ENCODE measurements at regions not wholly inside any gene's neighbourhood (a gene's known extent, or its start where the extent isn't known, plus 50 kb on each side); places are given as distances from the start of the nearest gene placed in this dataset.

DNA sequence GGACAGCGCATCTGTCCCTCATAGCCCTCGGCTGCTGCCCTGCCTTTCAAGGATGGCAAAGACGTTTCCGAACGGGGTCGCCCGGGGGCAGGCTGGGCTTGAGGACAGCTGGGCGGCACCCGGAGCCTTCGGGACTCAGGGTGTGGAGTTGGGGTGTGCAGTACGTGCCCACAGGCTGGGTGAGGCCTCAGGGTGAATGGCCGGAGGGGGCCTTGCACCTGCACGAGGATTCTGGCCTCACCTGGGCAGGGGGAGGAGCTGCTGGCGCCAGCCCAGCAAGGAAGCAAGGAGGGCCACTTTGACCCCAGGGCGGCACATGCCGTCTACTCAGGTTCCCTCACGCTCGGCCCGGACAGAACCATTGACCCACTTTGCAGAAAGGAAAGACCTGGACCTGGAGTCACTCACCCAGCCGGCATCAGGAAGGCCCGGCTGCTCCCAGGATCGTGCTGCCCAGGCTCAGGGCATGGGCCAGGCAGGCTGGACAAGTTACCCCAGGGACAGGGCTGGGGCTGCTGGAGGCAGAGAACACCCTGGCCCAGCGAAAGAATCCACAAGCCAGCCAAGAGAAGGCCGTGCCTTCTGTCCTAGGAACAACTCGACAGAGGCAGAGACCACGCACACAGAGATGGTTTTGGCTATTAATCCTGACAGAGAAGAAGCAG is 65.1 kb upstream of the TTC34 start:
- no peak for DNase-seq (ENCODE audit: low read depth in 2 of 2)
- TF ChIP-seq, protein P1, sequence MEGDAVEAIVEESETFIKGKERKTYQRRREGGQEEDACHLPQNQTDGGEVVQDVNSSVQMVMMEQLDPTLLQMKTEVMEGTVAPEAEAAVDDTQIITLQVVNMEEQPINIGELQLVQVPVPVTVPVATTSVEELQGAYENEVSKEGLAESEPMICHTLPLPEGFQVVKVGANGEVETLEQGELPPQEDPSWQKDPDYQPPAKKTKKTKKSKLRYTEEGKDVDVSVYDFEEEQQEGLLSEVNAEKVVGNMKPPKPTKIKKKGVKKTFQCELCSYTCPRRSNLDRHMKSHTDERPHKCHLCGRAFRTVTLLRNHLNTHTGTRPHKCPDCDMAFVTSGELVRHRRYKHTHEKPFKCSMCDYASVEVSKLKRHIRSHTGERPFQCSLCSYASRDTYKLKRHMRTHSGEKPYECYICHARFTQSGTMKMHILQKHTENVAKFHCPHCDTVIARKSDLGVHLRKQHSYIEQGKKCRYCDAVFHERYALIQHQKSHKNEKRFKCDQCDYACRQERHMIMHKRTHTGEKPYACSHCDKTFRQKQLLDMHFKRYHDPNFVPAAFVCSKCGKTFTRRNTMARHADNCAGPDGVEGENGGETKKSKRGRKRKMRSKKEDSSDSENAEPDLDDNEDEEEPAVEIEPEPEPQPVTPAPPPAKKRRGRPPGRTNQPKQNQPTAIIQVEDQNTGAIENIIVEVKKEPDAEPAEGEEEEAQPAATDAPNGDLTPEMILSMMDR (IDR thresholded peaks at IDR 0.05; ENCODE audit: low read depth, low read length) = no peak
- H3K4me3 ChIP-seq (replicated peaks in 1 of 2; ENCODE audit: low read depth in 2 of 2, low read length in 2 of 2) = no peak overlapping the region

DNA sequence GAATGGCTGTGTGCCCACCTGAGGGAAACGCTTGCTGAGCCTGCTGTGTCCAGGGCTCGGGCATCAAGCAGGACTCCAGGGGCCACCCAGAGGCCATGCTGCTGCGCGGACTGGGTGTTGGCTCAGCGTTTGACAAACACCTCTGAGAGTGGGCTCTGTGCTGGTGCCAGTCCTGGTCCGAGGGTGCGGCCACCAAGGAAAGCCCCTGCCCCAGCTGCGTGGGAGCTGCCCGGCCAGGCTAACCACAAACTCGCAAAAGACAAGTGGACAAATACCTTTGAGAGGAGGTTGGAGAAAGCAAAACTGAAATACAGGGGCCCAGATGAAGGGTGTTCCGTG is 65.6 kb upstream of the TTC34 start:
- TF ChIP-seq, protein P1 (IDR thresholded peaks at IDR 0.05; ENCODE audit: low read depth, low read length) = no peak
- H3K4me3 ChIP-seq (replicated peaks in 1 of 2; ENCODE audit: low read depth in 2 of 2, low read length in 2 of 2) = no peak overlapping the region
- no peak for DNase-seq (ENCODE audit: low read depth in 2 of 2)

DNA sequence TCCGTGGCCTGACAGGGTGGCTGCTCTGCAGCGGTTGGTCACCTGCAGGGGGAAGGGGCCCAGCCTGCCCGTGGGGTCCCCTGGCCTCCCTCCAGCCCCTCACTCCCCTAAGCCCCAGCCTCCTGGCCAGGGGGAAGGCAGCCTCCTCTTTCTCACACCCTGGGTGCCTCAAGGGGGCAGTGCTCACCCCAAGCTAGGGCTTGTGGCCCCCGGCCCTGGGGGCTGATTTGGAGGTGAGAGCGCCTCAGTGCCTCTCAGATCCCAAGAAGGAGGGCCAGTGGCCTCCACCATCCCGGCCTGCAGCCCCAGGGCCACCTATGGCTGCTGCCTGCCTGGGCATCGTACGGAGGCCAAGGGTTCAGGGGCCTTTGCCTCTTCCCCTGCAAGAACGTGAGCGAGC is 66.4 kb upstream of the TTC34 start:
- H3K4me3 ChIP-seq (replicated peaks in 1 of 2; ENCODE audit: low read depth in 2 of 2, low read length in 2 of 2) = no peak overlapping the region
- no peak for DNase-seq (ENCODE audit: low read depth in 2 of 2)
- TF ChIP-seq, protein P1 (IDR thresholded peaks at IDR 0.05; ENCODE audit: low read depth, low read length) = no peak

DNA sequence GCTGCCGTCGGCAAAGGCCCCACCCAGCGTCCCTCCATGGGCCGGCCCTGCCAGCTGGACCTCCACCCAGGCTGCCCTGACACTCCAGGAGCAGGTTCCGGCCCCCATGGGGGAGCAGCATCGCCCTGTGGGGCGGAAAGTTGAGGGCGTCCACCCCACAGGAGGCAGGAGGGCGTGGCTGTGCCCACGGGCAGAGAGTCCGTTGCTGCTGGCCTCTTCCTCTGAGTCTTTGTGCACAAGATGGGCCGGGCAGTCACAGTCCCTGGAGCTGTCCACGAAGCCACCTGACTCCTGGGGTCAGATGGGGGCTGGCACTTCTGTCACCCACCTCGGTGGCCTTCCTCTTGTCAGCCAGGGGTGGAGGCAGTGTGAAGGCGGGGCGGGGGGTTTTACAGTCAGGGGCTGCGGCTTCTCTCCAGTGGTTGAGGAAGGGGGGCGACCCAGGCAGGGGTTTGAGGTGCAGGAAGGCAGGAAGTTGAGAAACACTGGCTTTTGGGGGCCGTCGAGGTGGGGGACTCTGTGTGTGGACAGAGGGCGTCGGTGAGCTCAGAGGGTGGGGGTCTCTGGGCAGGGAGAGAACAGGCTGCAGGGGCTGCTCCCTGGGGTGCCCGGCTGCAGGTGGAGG is 67.2 kb upstream of the TTC34 start:
- DNase-seq (ENCODE audit: low read depth in 2 of 2) = no peak
- TF ChIP-seq, protein P1 (IDR thresholded peaks at IDR 0.05; ENCODE audit: low read depth, low read length) = no peak
- no peak overlapping the region for H3K4me3 ChIP-seq (replicated peaks in 1 of 2; ENCODE audit: low read depth in 2 of 2, low read length in 2 of 2)

DNA sequence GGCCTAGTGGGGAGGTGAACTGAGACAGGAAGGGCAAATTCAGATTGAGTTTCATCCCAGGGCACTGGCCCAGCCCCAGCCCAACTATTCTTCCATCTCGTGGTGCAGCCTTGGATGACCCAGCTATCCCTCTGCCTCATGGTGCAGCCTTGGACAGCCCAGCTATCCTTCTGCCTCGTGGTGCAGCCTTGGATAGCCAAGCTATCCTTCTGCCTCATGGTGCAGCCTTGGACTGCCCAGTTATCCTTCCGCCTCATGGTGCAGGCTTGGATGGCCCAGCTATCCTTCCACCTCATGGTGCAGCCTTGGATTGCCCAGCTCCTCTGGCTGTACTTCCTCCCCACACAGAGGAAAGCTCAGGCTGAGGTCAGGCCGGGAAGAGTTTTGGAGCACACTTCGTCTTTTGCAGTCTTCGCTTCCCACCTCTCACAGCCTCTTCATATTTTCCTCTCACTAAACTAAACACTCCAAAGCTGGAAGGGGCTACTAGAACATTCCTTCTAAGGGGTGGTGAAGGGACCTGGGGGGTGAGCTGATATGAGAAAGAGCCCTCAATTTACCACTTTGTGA is 69.8 kb upstream of the TTC34 start:
- DNase-seq (ENCODE audit: low read depth in 2 of 2) = no peak
- TF ChIP-seq, protein P1 (IDR thresholded peaks at IDR 0.05; ENCODE audit: low read depth, low read length) = no peak
- H3K4me3 ChIP-seq (replicated peaks in 1 of 2; ENCODE audit: low read depth in 2 of 2, low read length in 2 of 2) = no peak overlapping the region

DNA sequence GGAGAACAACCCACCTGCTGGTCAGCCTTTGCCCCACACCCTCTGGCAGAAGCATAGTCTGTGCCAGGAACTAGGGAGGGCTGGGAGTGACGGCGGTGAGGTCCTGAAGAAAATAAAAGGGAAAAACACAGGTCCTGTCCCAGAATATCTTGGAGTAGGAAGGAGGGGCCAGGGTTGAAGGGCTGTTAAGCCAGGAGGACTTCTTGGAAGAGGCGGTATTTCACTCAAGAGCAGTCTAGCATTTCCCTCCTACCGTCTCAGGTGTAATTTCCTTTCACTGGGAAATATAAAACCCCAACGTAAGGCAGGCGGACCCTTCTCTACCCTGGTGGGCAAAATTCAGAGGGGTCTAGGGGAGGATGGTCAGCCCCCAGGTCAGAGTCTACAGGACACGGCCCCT is 72.7 kb upstream of the TTC34 start:
- TF ChIP-seq, protein P1 (IDR thresholded peaks at IDR 0.05; ENCODE audit: low read depth, low read length) = no peak
- no peak overlapping the region for H3K4me3 ChIP-seq (replicated peaks in 1 of 2; ENCODE audit: low read depth in 2 of 2, low read length in 2 of 2)
- DNase-seq (ENCODE audit: low read depth in 2 of 2) = no peak

Measured in cardiac fibroblast (primary cell).